WTC11 (cell line): ENCODE measurements at regions not wholly inside any gene's neighbourhood (a gene's known extent, or its start where the extent isn't known, plus 50 kb on each side); places are given as distances from the start of the nearest gene placed in this dataset.

Experiments
- ATAC-seq: fragments of 200-7000 bp; cut with Tn5 transposase; 2 replicates; pipeline ENCODE4 v1.10.0; 2021; ENCODE audit warnings: mild to moderate bottlenecking, moderate library complexity
- CTCF ChIA-PET: fragments of 300-600 bp; sonication (Branson Sonifier 250); formaldehyde crosslinking; loops from one replicate; lab custom pipeline; 2021; ENCODE audit warnings: antibody characterized with exemption; lab: Charles Lee
- POLR2A ChIA-PET: fragments of 350-600 bp; sonication (Branson Sonifier 250); formaldehyde crosslinking; loops from one replicate; lab custom pipeline; 2021; ENCODE audit warnings: antibody characterized with exemption; lab: Charles Lee
- DNase-seq: peaks from one replicate; pipeline ENCODE4 v3.0.0; 2021; ENCODE audit warnings: low spot score
- H3K27ac Mint-ChIP-seq: 2 replicates; pipeline ENCODE4 v1.8.0; 2021; ENCODE audit warnings: mixed read lengths
- H3K27me3 Mint-ChIP-seq: 2 replicates; pipeline ENCODE4 v1.8.0; 2021; ENCODE audit warnings: low read depth, mild to moderate bottlenecking, moderate library complexity, mixed read lengths
- H3K36me3 Mint-ChIP-seq: 2 replicates; pipeline ENCODE4 v1.8.0; 2021; ENCODE audit warnings: mixed read lengths
- H3K4me1 Mint-ChIP-seq: 2 replicates; pipeline ENCODE4 v1.8.0; 2022; ENCODE audit warnings: mixed read lengths
- H3K4me3 Mint-ChIP-seq: 2 replicates; pipeline ENCODE4 v1.8.0; 2021; ENCODE audit warnings: mild to moderate bottlenecking, moderate library complexity, mixed read lengths
- H3K9me3 Mint-ChIP-seq: 2 replicates; pipeline ENCODE4 v1.8.0; 2021; ENCODE audit warnings: mixed read lengths
- AFF4 ChIP-seq: sonication (generic); formaldehyde crosslinking; IDR thresholded peaks from 2 replicates; pipeline ENCODE4 v1.8.1; 2023; ENCODE audit warnings: mild to moderate bottlenecking, missing genetic modification reagents, borderline replicate concordance
- ARID4B ChIP-seq: sonication (generic); formaldehyde crosslinking; IDR thresholded peaks from 2 replicates; pipeline ENCODE4 v1.8.0; 2023; ENCODE audit warnings: missing genetic modification reagents, mild to moderate bottlenecking, borderline replicate concordance
- CBFB ChIP-seq: sonication (generic); formaldehyde crosslinking; IDR thresholded peaks from 2 replicates; pipeline ENCODE4 v1.8.1; 2022; ENCODE audit warnings: mild to moderate bottlenecking, low read depth, missing genetic modification reagents
- ETV6 ChIP-seq: sonication (generic); formaldehyde crosslinking; IDR thresholded peaks from 2 replicates; pipeline ENCODE4 v1.8.1; 2022; ENCODE audit warnings: mild to moderate bottlenecking, missing genetic modification reagents
- FOXK1 ChIP-seq: sonication (generic); formaldehyde crosslinking; IDR thresholded peaks from 2 replicates; pipeline ENCODE4 v1.8.0; 2022; ENCODE audit warnings: mild to moderate bottlenecking, moderate library complexity, missing genetic modification reagents
- FOXP1 ChIP-seq: sonication (generic); formaldehyde crosslinking; IDR thresholded peaks from 2 replicates; pipeline ENCODE4 v1.8.0; 2022; ENCODE audit warnings: missing genetic modification reagents, mild to moderate bottlenecking, moderate library complexity, borderline replicate concordance
- GABPB1 ChIP-seq: sonication (generic); formaldehyde crosslinking; IDR thresholded peaks from 2 replicates; pipeline ENCODE4 v1.8.1; 2023; ENCODE audit warnings: mild to moderate bottlenecking, missing genetic modification reagents
- IRF2 ChIP-seq: sonication (generic); formaldehyde crosslinking; IDR thresholded peaks from 2 replicates; pipeline ENCODE4 v1.8.0; 2022; ENCODE audit warnings: low read depth, missing genetic modification reagents, borderline replicate concordance
- JUN ChIP-seq: sonication (generic); formaldehyde crosslinking; IDR thresholded peaks from 2 replicates; pipeline ENCODE4 v1.8.0; 2023; ENCODE audit warnings: mild to moderate bottlenecking, missing genetic modification reagents
- MAX ChIP-seq: sonication (generic); formaldehyde crosslinking; IDR thresholded peaks from 2 replicates; pipeline ENCODE4 v1.8.0; 2022; ENCODE audit warnings: mild to moderate bottlenecking, missing genetic modification reagents
- NFYB ChIP-seq: sonication (generic); formaldehyde crosslinking; conservative IDR thresholded peaks from 2 replicates; pipeline ENCODE4 v1.8.0; 2022; ENCODE audit warnings: low read depth, missing genetic modification reagents
- NR1H2 ChIP-seq: sonication (generic); formaldehyde crosslinking; IDR thresholded peaks from 2 replicates; pipeline ENCODE4 v1.9.0; 2021; ENCODE audit warnings: mild to moderate bottlenecking, moderate library complexity, missing genetic modification reagents
- NR3C1 ChIP-seq: sonication (generic); formaldehyde crosslinking; conservative IDR thresholded peaks from 2 replicates; pipeline ENCODE4 v1.8.1; 2023; ENCODE audit warnings: low read depth, mild to moderate bottlenecking, missing genetic modification reagents
- PRRX2 ChIP-seq: fragments of 250-450 bp; sonication (Bioruptor Pico); IDR thresholded peaks from 2 replicates; pipeline ENCODE4 v1.8.0; 2021; ENCODE audit warnings: mild to moderate bottlenecking
- SMAD4 ChIP-seq: sonication (generic); formaldehyde crosslinking; IDR thresholded peaks from 2 replicates; pipeline ENCODE4 v1.8.0; 2022; ENCODE audit warnings: mild to moderate bottlenecking, missing genetic modification reagents
- SOX15 ChIP-seq: fragments of 250-450 bp; sonication (Bioruptor Pico); IDR thresholded peaks from 2 replicates; pipeline ENCODE4 v1.9.0; 2021; ENCODE audit warnings: mild to moderate bottlenecking
- TEAD4 ChIP-seq: sonication (generic); formaldehyde crosslinking; IDR thresholded peaks from 2 replicates; pipeline ENCODE4 v1.8.0; 2022; ENCODE audit warnings: mild to moderate bottlenecking, missing genetic modification reagents
- TP53 ChIP-seq: sonication (generic); formaldehyde crosslinking; IDR thresholded peaks from 2 replicates; pipeline ENCODE4 v1.8.1; 2023; ENCODE audit warnings: mild to moderate bottlenecking, missing genetic modification reagents
- ZNF121 ChIP-seq: sonication (generic); formaldehyde crosslinking; IDR thresholded peaks from 2 replicates; pipeline ENCODE4 v1.8.0; 2023; ENCODE audit warnings: missing genetic modification reagents
- ZNF263 ChIP-seq: sonication (generic); formaldehyde crosslinking; IDR thresholded peaks from 2 replicates; pipeline ENCODE4 v1.8.1; 2022; ENCODE audit warnings: low read depth, mild to moderate bottlenecking, moderate library complexity, missing genetic modification reagents
- ZNF396 ChIP-seq: fragments of 250-450 bp; sonication (Bioruptor Pico); IDR thresholded peaks from 2 replicates; pipeline ENCODE4 v1.8.0; 2021; ENCODE audit warnings: mild to moderate bottlenecking, moderate library complexity, borderline replicate concordance

- TF ChIP-seq AFF4 (no peak), JUN (CRISPR knock-in tag) (no peak), NR1H2 (CRISPR knock-in tag) (no peak), FOXP1 (CRISPR knock-in tag) (no peak), SOX15 (CRISPR knock-in tag) (no peak), PRRX2 (CRISPR knock-in tag) (no peak)
These were observed 71.4 kb upstream of the MOCS2 start (continued) for GRCh38 chr5:53180991-53181390.

GRCh38 chr5:53183880-53184279 lies 74.3 kb upstream of the MOCS2 start:
- Mint-ChIP-seq H3K27ac (no peak overlapping the region), H3K27me3 (no peaks in the 10 kb centered on the region), H3K9me3 (peaks cover 9% of the 10 kb centered on the region), H3K4me3 (no peak overlapping the region), H3K36me3 (no peaks in the 10 kb centered on the region), H3K4me1 (no peaks in the 10 kb centered on the region)
- ATAC-seq, result no peak
- no peak for TF ChIP-seq TEAD4 (CRISPR knock-in tag)
- TF ChIP-seq ZNF263 (CRISPR knock-in tag), result no peak
- no peak for TF ChIP-seq CBFB (CRISPR knock-in tag)
- no peak for TF ChIP-seq MAX (CRISPR knock-in tag)
- TF ChIP-seq SMAD4 (CRISPR knock-in tag), result no peak
- no peak for TF ChIP-seq ARID4B (CRISPR knock-in tag)
- no peak for TF ChIP-seq ZNF121 (CRISPR knock-in tag)
- TF ChIP-seq ZNF396 (CRISPR knock-in tag), result no peak
- no peak for TF ChIP-seq NR1H2 (CRISPR knock-in tag)
- TF ChIP-seq ETV6 (CRISPR knock-in tag), result no peak
- TF ChIP-seq TP53 (CRISPR knock-in tag), result no peak
- TF ChIP-seq NFYB, result no peak
- no peak for TF ChIP-seq GABPB1 (CRISPR knock-in tag)
- TF ChIP-seq IRF2, result no peak
- no peak for TF ChIP-seq FOXK1 (CRISPR knock-in tag)
- TF ChIP-seq NR3C1 (CRISPR knock-in tag), result no peak
- ChIA-PET CTCF (no interaction called here), POLR2A (no interaction called here)
- DNase-seq, result no peak
